ENCODE measurements at regions not wholly inside any gene's neighbourhood (a gene's known extent, or its start where the extent isn't known, plus 50 kb on each side); places are given as distances from the start of the nearest gene placed in this dataset.

DNA sequence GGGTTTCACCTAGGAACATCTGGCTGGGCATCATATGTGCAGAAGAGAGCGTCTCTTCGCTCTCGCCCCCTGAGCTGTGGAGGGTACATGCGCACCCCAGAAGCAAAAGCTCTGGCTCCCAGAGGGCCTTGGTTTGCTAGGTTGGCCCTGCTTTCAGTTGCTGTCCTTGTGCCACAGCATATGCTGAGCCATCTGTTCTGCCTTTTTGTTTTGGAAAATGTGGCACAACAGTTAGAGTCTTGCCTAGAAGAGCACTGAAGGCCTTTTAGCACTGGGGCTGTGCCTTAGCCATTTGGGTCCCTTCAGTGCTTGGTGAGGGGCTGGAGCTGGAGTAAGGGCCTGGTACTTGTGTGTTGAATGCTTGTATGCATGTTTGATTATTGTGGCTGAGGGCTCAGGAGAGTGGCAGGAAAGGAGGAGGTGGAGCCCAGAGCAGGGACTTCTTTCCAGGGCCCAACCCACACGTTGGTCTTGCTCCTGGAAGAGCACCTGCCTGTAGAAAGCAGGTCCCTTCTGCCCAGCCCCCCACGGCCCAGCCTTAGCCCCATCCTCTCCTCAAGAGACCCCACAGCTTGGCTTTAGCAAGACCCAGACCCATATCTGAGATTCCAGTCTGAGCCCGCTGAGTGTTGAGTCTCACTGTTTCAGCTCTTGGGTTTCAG, 113.7 kb downstream of the SLC25A47 start:
- H3K4me3 ChIP-seq, result no peak overlapping the region
- WGBS, 10 experiments, result 50 to 100% (median 80%) methylated on average over 1 to 4 of the region's 7 CpGs; no CpG with 5 or more reads in 3 of the 10 experiments
- H3K27ac ChIP-seq, result no peak overlapping the region
- peaks cover 23 to 42% of the 10 kb centered on the region in 2 donors for H3K4me1 ChIP-seq (replicated peaks in 1 of 2)
- no peak for ATAC-seq (replicated peaks in 6 of 8)
- in situ Hi-C loops (cut with MboI; ENCODE audit: low pct_unique_long_range_greater_than_20kb in 2 of 9, low sequenced_read_pairs in 9 of 9, unreplicated experiment in 9 of 9), result no loop called here

- Histone ChIP-seq H3K4me3 (no peak overlapping the region), H3K4me1 (replicated peaks in 1 of 2) (peaks cover 28 to 53% of the 10 kb centered on the region in 2 donors), H3K27ac (no peak overlapping the region)
- in situ Hi-C loops (cut with MboI; ENCODE audit: low pct_unique_long_range_greater_than_20kb in 2 of 9, low sequenced_read_pairs in 9 of 9, unreplicated experiment in 9 of 9), result no loop called here
- 13 to 76% (median 51%) methylated on average over 1 to 5 of the region's 5 CpGs for WGBS, 10 experiments
- ATAC-seq (replicated peaks in 6 of 8), result peak in 3 of 8 experiments; percentile 17 to 48 (median 29)
Measured at GRCh38 chr14:100438271-100438670, 115.1 kb downstream of the SLC25A47 start.

DNA sequence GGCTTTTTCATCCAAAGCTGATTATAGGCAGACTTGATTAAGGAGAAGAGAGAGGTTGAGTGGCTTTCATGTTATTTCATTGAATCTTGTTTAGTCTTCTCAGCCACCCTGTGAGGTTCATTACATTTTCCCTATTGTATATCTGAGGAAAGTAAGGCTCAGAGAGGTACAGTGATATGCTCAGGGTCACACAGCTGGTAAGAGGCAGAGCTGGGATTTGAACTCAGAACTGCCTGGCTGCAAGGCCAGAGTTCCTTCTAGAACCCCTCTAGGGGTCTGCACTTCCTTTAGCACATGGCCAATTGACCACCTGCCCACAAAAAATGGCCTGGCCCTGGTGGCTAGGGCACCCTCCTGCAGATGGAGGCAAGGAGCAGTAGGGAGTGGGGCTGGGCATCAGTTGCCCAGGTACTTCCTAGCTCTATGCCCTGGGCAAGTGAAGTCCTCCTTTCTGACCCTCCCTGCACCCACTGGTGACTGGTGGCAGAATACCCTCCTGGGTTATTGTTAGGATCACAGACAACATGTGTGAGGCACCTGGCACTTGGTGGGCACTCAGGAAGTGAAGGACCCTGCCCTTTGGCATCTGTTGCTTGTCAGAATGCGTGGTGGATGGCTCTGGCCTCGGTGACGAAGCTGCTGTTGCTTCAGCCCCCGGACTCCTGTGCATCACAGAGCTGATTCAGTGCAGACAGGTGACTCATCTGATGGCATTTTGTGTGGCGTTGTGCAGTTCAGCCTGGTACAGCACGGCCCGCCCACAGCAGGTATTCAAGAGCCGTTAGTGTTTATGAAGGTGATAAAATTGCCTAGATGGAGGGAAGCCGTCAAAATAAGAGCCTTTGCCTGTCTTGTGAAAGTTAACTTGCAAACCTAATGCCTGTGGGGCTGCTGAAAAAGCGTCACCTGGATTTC, 115.8 kb downstream of the SLC25A47 start:
- WGBS, 10 experiments, result 15 to 80% (median 57%) methylated on average over 1 to 5 of the region's 10 CpGs; no CpG with 5 or more reads in 4 of the 10 experiments
- H3K27ac ChIP-seq, result no peak overlapping the region

DNA sequence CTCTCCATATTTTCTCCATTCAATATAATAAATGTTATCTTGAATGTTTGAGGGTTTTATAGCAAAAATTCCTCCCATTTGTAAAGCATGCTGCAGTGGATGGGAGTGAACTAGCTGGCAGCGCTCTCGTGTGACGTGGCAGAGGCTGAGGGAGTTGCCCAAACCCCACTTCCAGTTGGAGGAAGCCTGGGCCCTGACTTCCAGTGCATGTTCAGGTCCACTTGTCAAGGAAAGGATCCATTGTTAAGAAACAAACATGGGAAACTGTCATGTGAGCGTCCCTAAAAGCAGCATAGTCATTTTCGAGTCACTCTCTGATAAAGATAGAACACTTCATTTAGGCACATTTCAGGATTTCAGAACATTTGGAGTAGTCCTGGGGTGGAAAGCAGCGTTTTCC, 116.6 kb downstream of the SLC25A47 start:
- H3K4me1 ChIP-seq (replicated peaks in 1 of 2), result peaks cover 35 to 67% of the 10 kb centered on the region in 2 donors
- H3K27ac ChIP-seq, result no peak overlapping the region
- H3K4me3 ChIP-seq, result no peak overlapping the region

More for the DNA sequence above, 115.8 kb downstream of the SLC25A47 start:
- Histone ChIP-seq H3K4me1 (replicated peaks in 1 of 2) (peaks cover 35 to 59% of the 10 kb centered on the region in 2 donors), H3K4me3 (no peak overlapping the region)
- in situ Hi-C loops (cut with MboI; ENCODE audit: low pct_unique_long_range_greater_than_20kb in 2 of 9, low sequenced_read_pairs in 9 of 9, unreplicated experiment in 9 of 9), result no loop called here
- ATAC-seq (replicated peaks in 6 of 8), result peak in 6 of 8 experiments; percentile 6 to 64 (median 36)

DNA sequence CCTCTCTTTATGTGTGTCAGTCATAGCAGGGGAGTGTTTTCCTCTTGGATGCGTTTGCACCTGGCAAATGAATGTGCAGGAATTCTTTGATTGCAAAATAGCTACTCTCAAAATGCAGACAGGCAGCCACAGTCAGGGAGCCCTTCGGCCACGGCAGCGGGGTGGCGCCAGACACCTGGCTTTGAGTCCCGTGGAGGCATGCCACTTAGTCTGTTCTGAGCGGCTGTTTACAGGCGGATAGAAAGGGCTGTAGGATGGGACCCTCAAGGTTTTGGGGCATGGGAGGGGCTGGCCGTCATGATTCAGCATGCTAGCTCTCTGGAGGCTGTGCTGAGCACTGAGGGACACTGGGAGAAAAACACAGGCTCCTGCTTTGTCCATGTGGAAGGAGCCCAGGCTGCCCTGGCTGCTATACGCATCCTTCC, 117.1 kb downstream of the SLC25A47 start:
- peak; percentile 74 to 98 (median 91) for ATAC-seq (replicated peaks in 6 of 8)
- Histone ChIP-seq H3K4me3 (no peak overlapping the region), H3K27ac (no peak overlapping the region), H3K4me1 (replicated peaks in 1 of 2) (peaks cover 35 to 67% of the 10 kb centered on the region in 2 donors)
- 10 to 100% (median 17%) methylated on average over 1 to 8 of the region's 10 CpGs; no CpG with 5 or more reads in 3 of the 10 experiments for WGBS, 10 experiments
- in situ Hi-C loops (cut with MboI; ENCODE audit: low pct_unique_long_range_greater_than_20kb in 2 of 9, low sequenced_read_pairs in 9 of 9, unreplicated experiment in 9 of 9), result no loop called here

More for the DNA sequence above, 116.6 kb downstream of the SLC25A47 start:
- ATAC-seq (replicated peaks in 6 of 8), result peak in 6 of 8 experiments; percentile 0 to 75 (median 6)
- 0 to 93% (median 73%) methylated on average over 1 to 5 of the region's 6 CpGs; no CpG with 5 or more reads in 1 of the 10 experiments for WGBS, 10 experiments
- in situ Hi-C loops (cut with MboI; ENCODE audit: low pct_unique_long_range_greater_than_20kb in 2 of 9, low sequenced_read_pairs in 9 of 9, unreplicated experiment in 9 of 9), result no loop called here

DNA sequence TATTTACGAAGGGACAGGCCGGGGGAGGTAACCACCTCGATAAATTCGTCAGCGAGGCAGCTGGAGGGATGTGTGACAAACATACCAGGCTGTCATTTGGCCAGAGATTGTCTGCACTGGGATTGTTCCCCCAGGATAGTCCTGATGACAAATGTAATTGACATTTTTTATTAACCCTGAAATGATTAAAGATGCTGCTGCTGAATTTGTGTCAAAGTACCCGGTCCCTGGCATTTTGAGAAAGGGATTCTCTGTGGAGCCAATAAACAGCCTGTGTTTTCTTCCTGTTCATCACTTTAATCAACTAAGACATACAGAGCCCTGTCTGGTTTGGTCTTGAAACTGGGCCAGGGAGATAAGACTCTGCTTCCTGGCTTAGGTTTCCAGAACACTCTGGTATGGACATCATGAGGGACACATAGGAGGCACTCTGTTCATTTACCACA, 117.6 kb downstream of the SLC25A47 start:
- Histone ChIP-seq H3K4me3 (no peak overlapping the region), H3K27ac (no peak overlapping the region), H3K4me1 (replicated peaks in 1 of 2) (peaks cover 33 to 67% of the 10 kb centered on the region in 2 donors)
- WGBS, 10 experiments, result 71 to 100% (median 94%) methylated on average over 1 to 6 of the region's 6 CpGs
- ATAC-seq (replicated peaks in 6 of 8), result no peak
- in situ Hi-C loops (cut with MboI; ENCODE audit: low pct_unique_long_range_greater_than_20kb in 2 of 9, low sequenced_read_pairs in 9 of 9, unreplicated experiment in 9 of 9), result no loop called here

DNA sequence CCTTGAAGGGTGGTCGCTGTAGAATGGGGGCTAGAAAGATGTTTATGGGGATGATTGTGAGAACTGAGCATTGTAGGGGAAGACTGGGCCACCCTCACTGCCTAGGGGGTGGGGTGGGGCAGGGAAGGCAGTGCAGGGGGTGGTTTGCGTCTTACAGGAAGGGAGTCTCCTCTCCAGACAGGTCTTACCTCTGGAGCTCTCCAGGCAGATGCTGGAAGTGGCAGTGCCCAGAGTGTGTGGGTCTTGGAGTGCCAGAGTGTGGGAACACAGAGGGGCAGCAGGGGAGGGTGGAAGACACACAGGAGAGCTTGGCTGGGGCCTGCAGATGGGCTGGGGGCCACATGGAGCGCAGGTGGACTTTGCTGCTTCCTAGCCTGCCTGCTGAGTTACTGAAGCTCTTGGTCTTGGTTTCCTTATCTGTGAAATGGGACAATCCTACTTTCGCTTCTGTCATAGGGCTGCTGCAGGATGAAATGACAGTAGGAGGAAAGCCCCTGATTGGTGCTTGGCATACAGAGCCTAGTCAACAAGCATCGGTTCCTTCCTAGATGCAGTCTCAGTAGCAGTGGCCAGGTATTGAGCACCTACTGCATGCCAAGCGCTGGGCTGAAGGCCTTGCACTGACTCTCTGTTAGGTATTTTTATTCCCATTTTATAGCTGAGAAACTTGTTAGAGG, 118.3 kb downstream of the SLC25A47 start:
- in situ Hi-C loops (cut with MboI; ENCODE audit: low pct_unique_long_range_greater_than_20kb in 2 of 9, low sequenced_read_pairs in 9 of 9, unreplicated experiment in 9 of 9), result no loop called here
- ATAC-seq (replicated peaks in 6 of 8), result no peak
- H3K4me3 ChIP-seq, result no peak overlapping the region
- 80 to 100% (median 92%) methylated on average over 1 to 4 of the region's 6 CpGs; no CpG with 5 or more reads in 6 of the 10 experiments for WGBS, 10 experiments
- peaks cover 29 to 67% of the 10 kb centered on the region in 2 donors for H3K4me1 ChIP-seq (replicated peaks in 1 of 2)
- no peak overlapping the region for H3K27ac ChIP-seq

DNA sequence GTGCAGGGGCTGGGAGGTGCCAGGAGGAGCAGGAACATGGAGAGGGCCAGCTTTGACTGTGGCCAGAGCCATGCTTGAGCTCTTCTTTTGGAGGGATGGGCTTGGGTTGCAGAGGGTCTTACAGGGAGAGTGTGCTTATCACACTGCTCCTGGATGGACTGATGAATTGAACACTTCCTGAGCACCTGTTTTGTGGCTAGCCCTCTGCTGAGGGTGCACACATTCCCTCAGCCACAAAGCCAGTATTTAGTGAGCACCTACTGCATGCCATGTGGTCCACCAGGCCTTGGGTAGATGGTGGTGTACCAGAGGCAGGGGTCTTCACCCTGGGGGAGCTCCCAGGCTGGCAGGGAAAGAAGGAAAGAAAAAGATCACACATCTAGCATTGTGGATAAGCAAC, 118.9 kb downstream of the SLC25A47 start:
- H3K4me3 ChIP-seq, result no peak overlapping the region
- H3K4me1 ChIP-seq (replicated peaks in 1 of 2), result peaks cover 29 to 67% of the 10 kb centered on the region in 2 donors
- no peak for ATAC-seq (replicated peaks in 6 of 8)
- in situ Hi-C loops (cut with MboI; ENCODE audit: low pct_unique_long_range_greater_than_20kb in 2 of 9, low sequenced_read_pairs in 9 of 9, unreplicated experiment in 9 of 9), result no loop called here
- no peak overlapping the region for H3K27ac ChIP-seq

- Histone ChIP-seq H3K4me3 (no peak overlapping the region), H3K27ac (peak overlapping the region in 1 of 2 donors; percentile 64), H3K4me1 (replicated peaks in 1 of 2) (peaks cover 32 to 64% of the 10 kb centered on the region in 2 donors)
- peak in 3 of 8 experiments; percentile 6 to 38 (median 14) for ATAC-seq (replicated peaks in 6 of 8)
- 46 to 74% (median 67%) methylated on average over 1 to 12 of the region's 13 CpGs; no CpG with 5 or more reads in 2 of the 10 experiments for WGBS, 10 experiments
- in situ Hi-C loops (cut with MboI; ENCODE audit: low pct_unique_long_range_greater_than_20kb in 2 of 9, low sequenced_read_pairs in 9 of 9, unreplicated experiment in 9 of 9), result no loop called here
Measured at GRCh38 chr14:100442498-100443490, 119.7 kb downstream of the SLC25A47 start.

DNA sequence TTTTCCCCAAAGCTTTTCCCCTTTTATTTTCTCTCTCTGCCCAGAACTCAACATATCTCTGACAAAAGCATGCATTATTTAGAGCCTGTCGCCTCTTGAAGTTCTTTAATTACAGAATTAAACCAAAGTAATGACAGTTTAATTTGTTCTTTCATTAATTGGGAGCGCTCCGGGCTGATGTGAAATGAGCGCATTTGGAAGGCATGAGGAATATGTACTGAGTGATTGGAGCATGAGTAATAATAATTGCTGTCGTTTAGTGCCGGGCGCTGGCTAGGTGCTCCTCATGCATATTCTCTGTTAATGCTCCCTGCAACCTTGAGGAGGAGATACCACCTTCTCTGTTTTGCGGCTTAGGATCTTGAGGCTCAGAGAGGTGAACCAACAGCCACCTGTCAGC, 120.5 kb downstream of the SLC25A47 start:
- peaks cover 30 to 56% of the 10 kb centered on the region in 2 donors for H3K4me1 ChIP-seq (replicated peaks in 1 of 2)

DNA sequence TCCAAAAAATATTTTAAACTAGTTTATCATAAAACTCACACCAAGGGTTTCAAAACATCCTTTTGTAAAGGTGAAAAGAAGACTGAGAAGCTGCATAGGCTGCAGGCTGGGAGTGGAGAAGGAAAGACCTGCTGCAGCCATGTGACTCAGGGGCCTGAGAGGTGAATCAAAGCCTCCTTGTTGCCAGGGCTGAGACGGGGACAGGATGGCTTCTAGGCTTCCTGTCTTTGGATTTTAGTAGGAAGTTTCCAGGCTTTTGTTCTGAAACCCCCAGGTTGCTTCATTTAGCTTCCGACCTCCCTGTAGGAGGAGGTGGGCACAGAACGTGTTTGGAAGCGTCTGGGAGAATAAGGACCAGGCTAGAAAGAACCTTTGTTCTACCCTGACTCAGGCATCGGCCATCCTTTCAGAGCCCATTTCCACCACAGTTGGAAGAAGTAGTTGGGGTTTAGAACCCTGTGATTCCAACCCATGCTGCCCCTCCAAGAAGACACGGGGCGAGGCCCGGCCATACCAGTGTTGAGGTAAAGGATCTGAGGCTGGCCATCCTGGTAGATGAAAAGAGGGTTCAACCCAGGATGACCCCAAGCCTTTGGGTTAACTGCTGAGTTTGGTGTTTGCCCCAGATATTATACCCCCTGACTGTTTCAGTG, 122.4 kb downstream of the SLC25A47 start:
- Histone ChIP-seq H3K4me1 (replicated peaks in 1 of 2) (peaks cover 33 to 49% of the 10 kb centered on the region in 2 donors), H3K27ac (no peak overlapping the region), H3K4me3 (no peak overlapping the region)
- 78 to 100% (median 89%) methylated on average over 1 to 6 of the region's 8 CpGs; no CpG with 5 or more reads in 4 of the 10 experiments for WGBS, 10 experiments
- no peak for ATAC-seq (replicated peaks in 6 of 8)
- in situ Hi-C loops (cut with MboI; ENCODE audit: low pct_unique_long_range_greater_than_20kb in 2 of 9, low sequenced_read_pairs in 9 of 9, unreplicated experiment in 9 of 9), result no loop called here

More for the DNA sequence above, 120.5 kb downstream of the SLC25A47 start:
- WGBS, 10 experiments, result 0 to 76% (median 54%) methylated on average over 1 to 7 of the region's 8 CpGs; no CpG with 5 or more reads in 2 of the 10 experiments
- ATAC-seq (replicated peaks in 6 of 8), result peak in 3 of 8 experiments; percentile 7 to 32 (median 12)
- H3K27ac ChIP-seq, result peak overlapping the region in 1 of 2 donors; percentile 64
- no peak overlapping the region for H3K4me3 ChIP-seq
- in situ Hi-C loops (cut with MboI; ENCODE audit: low pct_unique_long_range_greater_than_20kb in 2 of 9, low sequenced_read_pairs in 9 of 9, unreplicated experiment in 9 of 9), result no loop called here

Measured in motor neuron (in vitro differentiated cells).